IMR-90 (cell line): ENCODE measurements at regions not wholly inside any gene's neighbourhood (a gene's known extent, or its start where the extent isn't known, plus 50 kb on each side); places are given as distances from the start of the nearest gene placed in this dataset.
"Not testable (repeated sequence)": the region's sequence is repeated elsewhere in the genome, so short reads cannot be mapped to it uniquely, and the experiment has no call there.

Source experiments
- ATAC-seq: fragments of 200-7000 bp; cut with Tn5 transposase; 2 replicates; pipeline ENCODE4 v1.9.1; 2020; ENCODE audit warnings: low read depth, mild to moderate bottlenecking, moderate library complexity
- BruUV-seq: library from RNA; stranded (reverse); fragments of 400-500 nt; replicated peaks from 2 replicates; lab custom pipeline; 2021; lab: Mats Ljungman, UMichigan
- CTCF ChIA-PET: fragments of 300-600 bp; formaldehyde crosslinking; extraction: SDS; loops from one replicate; lab custom pipeline; 2021; ENCODE audit warnings: antibody characterized with exemption; lab: Yijun Ruan, JAX
- POLR2A ChIA-PET: fragments of 300-600 bp; sonication (Branson Sonifier 250); formaldehyde crosslinking; loops from one replicate; lab custom pipeline; 2022; ENCODE audit warnings: antibody characterized with exemption; ENCODE audit not compliant: unreplicated experiment; lab: Charles Lee
- DNase-seq: peaks from one replicate; pipeline ENCODE4 v3.0.0; 2013
- H2AFZ ChIP-seq: replicated peaks from 2 replicates; pipeline ENCODE3; 2013; ENCODE audit warnings: low read length, mild to moderate bottlenecking; ENCODE audit not compliant: poor library complexity
- H2AK5ac ChIP-seq: 2 replicates; pipeline ENCODE4 v1.6.1; 2013; ENCODE audit warnings: low read depth, low read length, inconsistent platforms
- H2AK9ac ChIP-seq: replicated peaks from 2 replicates; pipeline ENCODE3; 2013; ENCODE audit warnings: mild to moderate bottlenecking, low read depth, low read length, moderate library complexity; ENCODE audit not compliant: poor library complexity
- H2BK120ac ChIP-seq: 2 replicates; pipeline ENCODE4 v1.6.1; 2013; ENCODE audit warnings: low read depth, low read length, inconsistent platforms
- H2BK15ac ChIP-seq: 3 replicates; pipeline ENCODE4 v1.6.1; 2013; ENCODE audit warnings: low read depth, low read length, inconsistent platforms
- H2BK20ac ChIP-seq: 2 replicates; pipeline ENCODE4 v1.6.1; 2013; ENCODE audit warnings: low read depth, mild to moderate bottlenecking, inconsistent platforms, low read length, moderate library complexity
- H2BK5ac ChIP-seq: 2 replicates; pipeline ENCODE4 v1.6.1; 2013; ENCODE audit warnings: mild to moderate bottlenecking, low read depth, low read length, inconsistent platforms; ENCODE audit not compliant: poor library complexity, severe bottlenecking
- H3K14ac ChIP-seq: replicated peaks from 2 replicates; pipeline ENCODE4 v1.6.1; 2013; ENCODE audit warnings: low read depth, low read length, inconsistent platforms
- H3K18ac ChIP-seq: 2 replicates; pipeline ENCODE4 v1.6.1; 2013; ENCODE audit warnings: low read depth, low read length, control low read depth
- H3K23ac ChIP-seq: 2 replicates; pipeline ENCODE4 v1.6.1; 2013; ENCODE audit warnings: low read depth, low read length, inconsistent platforms
- H3K27ac ChIP-seq: 2 replicates; pipeline ENCODE4 v1.5.1; 2013; ENCODE audit warnings: mild to moderate bottlenecking, control low read depth, low read length; ENCODE audit not compliant: insufficient read depth
- H3K27me3 ChIP-seq: 2 replicates; pipeline ENCODE4 v1.6.1; 2013; ENCODE audit warnings: low read length; ENCODE audit not compliant: control insufficient read depth, insufficient read depth
- H3K36me3 ChIP-seq: 2 replicates; pipeline ENCODE4 v1.6.1; 2013; ENCODE audit warnings: low read length, mixed read lengths; ENCODE audit not compliant: control insufficient read depth, insufficient read depth
- H3K4ac ChIP-seq: 2 replicates; pipeline ENCODE4 v1.6.1; 2013; ENCODE audit warnings: low read depth, low read length, inconsistent platforms
- H3K4me1 ChIP-seq: 2 replicates; pipeline ENCODE4 v1.6.1; 2013; ENCODE audit warnings: low read length, mixed read lengths; ENCODE audit not compliant: control insufficient read depth, insufficient read depth
- H3K4me2 ChIP-seq: 2 replicates; pipeline ENCODE4 v1.6.1; 2013; ENCODE audit warnings: low read depth, mild to moderate bottlenecking, control low read depth, low read length, moderate library complexity
- H3K4me3 ChIP-seq: 2 replicates; pipeline ENCODE4 v1.5.1; 2013; ENCODE audit warnings: low read depth, mild to moderate bottlenecking, control low read depth, low read length, moderate library complexity; ENCODE audit not compliant: insufficient read depth
- H3K56ac ChIP-seq: 2 replicates; pipeline ENCODE4 v1.6.1; 2013; ENCODE audit warnings: low read length, inconsistent platforms; ENCODE audit not compliant: insufficient read depth; ENCODE audit errors: extremely low read depth
- H3K79me1 ChIP-seq, 2 experiments: 2 replicates each; pipeline ENCODE4 v1.6.1; 2013; ENCODE audit warnings: low read length in 2 of 2, inconsistent platforms in 1 of 2, low read depth in 1 of 2
- H3K9ac ChIP-seq: 2 replicates; pipeline ENCODE4 v1.6.1; 2013; ENCODE audit warnings: low read depth, low read length, control low read depth
- H3K9me1 ChIP-seq: 2 replicates; pipeline ENCODE4 v1.6.1; 2013; ENCODE audit warnings: low read length, inconsistent platforms; ENCODE audit not compliant: insufficient read depth
- H3K9me3 ChIP-seq: 2 replicates; pipeline ENCODE4 v1.6.1; 2013; ENCODE audit warnings: low read length; ENCODE audit not compliant: control insufficient read depth, insufficient read depth
- H4K20me1 ChIP-seq: 2 replicates; pipeline ENCODE4 v1.6.1; 2013; ENCODE audit warnings: low read length, inconsistent platforms; ENCODE audit not compliant: insufficient read depth
- H4K5ac ChIP-seq: 2 replicates; pipeline ENCODE4 v1.6.1; 2013; ENCODE audit warnings: mild to moderate bottlenecking, low read depth, low read length, control low read depth
- H4K8ac ChIP-seq, 2 experiments: 2 replicates each; pipeline ENCODE4 v1.6.1; 2013; ENCODE audit warnings: low read depth in 2 of 2, low read length in 2 of 2, control low read depth in 1 of 2, inconsistent platforms in 1 of 2
- H4K91ac ChIP-seq: 2 replicates; pipeline ENCODE4 v1.6.1; 2013; ENCODE audit warnings: low read depth, low read length, inconsistent platforms; ENCODE audit not compliant: insufficient read depth
- MAFK ChIP-seq: IDR thresholded peaks from 2 replicates; pipeline ENCODE4 v1.6.1; 2012; ENCODE audit warnings: low read depth, low read length, improper control_type of control experiment
- WGBS, 2 experiments: methylation state at CpG; one replicate each; pipeline versions ENCODE4 v1.1.5 to v1.1.7; 2013; ENCODE audit warnings: missing lambda C conversion rate in 2 of 2; ENCODE audit not compliant: insufficient read length in 1 of 2; ENCODE audit errors: extremely low coverage in 2 of 2; 5-methylcytosine and 5-hydroxymethylcytosine counted together
- dilution Hi-C: fragments of 300-500 bp; cut with HindIII; formaldehyde crosslinking; loops from one replicate; pipeline ENCODE4 v1.14.3; 2018; ENCODE audit warnings: low sequenced_read_pairs; ENCODE audit not compliant: unreplicated experiment
- in situ Hi-C: fragments of 300-500 bp; cut with MboI; formaldehyde crosslinking; loops from 3 replicates; pipeline ENCODE4 v1.14.3; 2019; ENCODE audit warnings: low sequenced_read_pairs, inconsistent platforms, mixed read lengths
- intact Hi-C: fragments of 100-400 bp; cut with micrococcal nuclease; formaldehyde crosslinking; loops from 2 replicates; pipeline ENCODE4 v1.10.0; 2022

- in situ Hi-C loops, H3K4me3 ChIP-seq, H4K8ac ChIP-seq, H3K9me3 ChIP-seq, H3K79me1 ChIP-seq, H4K91ac ChIP-seq, H2BK15ac ChIP-seq, H3K9me1 ChIP-seq, H2BK5ac ChIP-seq, H2BK120ac ChIP-seq, H3K27ac ChIP-seq, DNase-seq, BruUV-seq, H3K23ac ChIP-seq, H4K20me1 ChIP-seq, H3K27me3 ChIP-seq, H3K14ac ChIP-seq, CTCF ChIA-PET, H3K4me1 ChIP-seq, H3K56ac ChIP-seq, H3K4ac ChIP-seq, ATAC-seq, H4K5ac ChIP-seq, H3K9ac ChIP-seq, H2BK20ac ChIP-seq, H3K36me3 ChIP-seq, dilution Hi-C loops, H2AFZ ChIP-seq, H2AK9ac ChIP-seq, H3K4me2 ChIP-seq, H3K18ac ChIP-seq, H2AK5ac ChIP-seq, intact Hi-C loops, POLR2A ChIA-PET: not testable (repeated sequence)
- WGBS, 2 experiments, result no CpG with 5 or more reads among the region's 2 CpGs
- TF ChIP-seq MAFK, result peak; percentile 76
Measured at GRCh38 chrX:96529386-96529785, 155.3 kb upstream of the DIAPH2 start.
